GM04503 (cell line): ENCODE measurements at regions not wholly inside any gene's neighbourhood (a gene's known extent, or its start where the extent isn't known, plus 50 kb on each side); places are given as distances from the start of the nearest gene placed in this dataset.

Experiments used
- DNase-seq: peaks from one replicate; pipeline ENCODE4 v3.0.0-alpha.2; 2012; ENCODE audit warnings: low read depth

DNA sequence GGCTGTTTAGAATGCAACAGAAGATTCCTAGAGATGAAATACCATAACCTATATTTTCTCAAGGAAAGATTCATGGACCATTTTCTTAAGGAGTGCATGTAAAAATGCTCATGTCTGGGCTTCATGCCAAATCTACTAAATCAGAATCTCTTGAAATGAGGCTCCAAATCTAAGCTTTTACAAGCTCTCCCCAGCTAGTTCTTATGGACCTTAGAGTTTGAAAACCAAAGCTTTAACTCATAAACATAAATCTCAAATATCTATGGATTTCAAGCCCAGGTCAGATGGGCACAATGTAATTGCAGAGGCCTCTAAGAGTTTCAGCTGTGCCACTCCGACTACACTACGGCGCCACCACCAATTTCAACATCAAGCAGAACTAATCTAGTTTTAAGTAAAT is 117.3 kb upstream of the CAND1 start:
- DNase-seq, result no peak

DNA sequence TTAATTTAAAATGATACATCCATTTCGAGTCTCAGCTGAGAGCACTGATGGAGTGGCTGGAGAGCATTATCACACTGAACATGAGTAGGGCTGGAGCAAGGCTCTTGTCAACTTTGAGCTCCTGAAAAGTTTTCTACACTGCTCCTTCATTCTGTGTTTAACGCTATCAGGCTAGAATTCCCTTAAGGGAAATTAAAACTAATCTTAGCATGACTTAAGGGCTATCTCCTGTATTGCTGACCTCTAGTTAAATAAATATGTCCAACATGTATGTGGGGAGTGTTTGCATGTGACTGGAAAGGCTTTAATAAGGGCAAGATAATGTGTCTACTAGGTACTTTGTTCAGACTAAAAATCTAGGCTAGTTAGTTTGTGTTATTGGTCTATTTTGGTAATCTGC is 116.7 kb upstream of the CAND1 start:
- no peak for DNase-seq

DNA sequence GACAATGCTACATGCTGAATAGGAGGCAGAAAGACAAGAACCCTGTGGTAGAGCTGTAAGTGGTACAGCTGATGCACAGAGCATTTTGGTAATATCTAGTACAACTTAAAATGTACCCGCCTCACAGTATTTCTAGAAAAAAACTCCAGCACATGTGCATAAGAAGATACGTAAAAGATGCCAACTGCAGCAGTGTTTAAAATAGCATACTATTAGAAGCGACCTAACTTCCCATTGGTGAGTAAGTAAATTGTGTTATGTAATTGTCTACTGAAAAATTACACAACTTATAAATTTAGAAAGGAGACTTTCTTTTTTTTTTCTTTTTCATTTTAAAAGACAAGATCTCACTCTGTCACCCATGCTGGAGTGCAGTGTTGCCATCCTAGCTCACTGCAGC is 114.3 kb upstream of the CAND1 start:
- no peak for DNase-seq

DNA sequence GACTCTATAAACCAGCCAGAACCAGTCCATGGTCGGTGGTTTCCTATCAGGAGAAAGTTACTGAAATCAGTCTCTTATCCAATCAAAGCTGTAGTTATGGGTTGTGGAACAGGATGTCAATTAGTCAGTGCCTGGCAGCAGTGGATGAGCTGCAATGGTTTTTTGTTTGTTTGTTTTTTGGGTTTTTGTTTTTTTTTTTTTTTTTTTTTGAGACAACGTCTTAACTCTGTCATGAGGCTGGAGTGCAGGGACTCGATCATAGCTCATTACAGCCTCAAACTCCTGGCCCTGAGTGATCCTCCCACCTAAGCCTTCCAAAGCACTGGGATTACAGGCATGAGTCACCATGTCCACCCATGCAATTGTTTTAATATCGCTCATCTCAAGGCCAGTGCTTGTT is 113.3 kb upstream of the CAND1 start:
- DNase-seq, result no peak

DNA sequence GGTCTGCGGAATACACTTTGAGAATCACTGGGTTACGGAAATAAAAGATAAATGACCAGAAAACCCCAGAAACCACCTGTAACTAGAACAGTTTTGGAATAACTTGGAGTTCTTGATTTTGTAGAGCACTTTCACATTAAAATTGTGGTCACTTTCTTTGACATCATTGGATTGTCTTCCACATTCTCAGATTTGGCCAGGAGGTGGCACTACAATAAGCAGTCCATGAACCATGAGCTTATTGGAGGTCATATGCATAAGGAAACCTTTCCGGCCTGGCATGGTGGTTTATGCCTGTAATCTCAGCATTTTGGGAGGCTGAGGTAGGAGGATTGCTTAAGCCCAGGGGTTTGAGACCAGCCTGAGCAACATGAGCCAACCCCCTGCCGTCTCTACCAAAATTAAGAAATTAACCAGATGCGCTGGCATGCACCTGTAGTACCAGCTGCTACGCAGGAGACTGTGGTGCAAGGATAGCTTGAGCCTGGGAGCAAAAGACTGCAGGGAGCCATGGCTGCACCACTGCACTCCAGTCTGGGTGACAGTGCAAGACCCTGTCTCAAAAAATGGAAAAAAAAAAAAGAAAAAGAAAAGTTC is 107.7 kb upstream of the CAND1 start:
- peak; percentile 3 for DNase-seq

DNA sequence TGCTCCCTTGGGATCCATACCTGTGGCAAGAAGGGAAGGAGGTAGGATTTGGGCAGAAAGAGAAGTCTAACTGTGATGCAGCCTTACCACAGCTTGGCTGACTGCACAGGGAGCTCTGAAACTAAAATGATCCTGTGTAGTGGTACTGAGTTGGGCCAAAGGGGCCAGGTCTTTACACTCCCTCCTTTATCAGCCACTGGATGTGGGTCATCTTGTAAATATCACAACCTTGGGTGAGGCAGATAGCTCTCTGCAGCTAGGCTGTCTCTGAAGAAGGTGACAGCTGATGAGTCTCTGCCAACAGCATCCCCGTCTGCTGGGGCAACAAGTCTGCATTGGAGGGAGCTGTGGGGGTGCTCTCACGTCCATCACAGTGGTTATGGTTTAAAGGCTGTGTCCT is 95.9 kb upstream of the CAND1 start:
- DNase-seq, result no peak

DNA sequence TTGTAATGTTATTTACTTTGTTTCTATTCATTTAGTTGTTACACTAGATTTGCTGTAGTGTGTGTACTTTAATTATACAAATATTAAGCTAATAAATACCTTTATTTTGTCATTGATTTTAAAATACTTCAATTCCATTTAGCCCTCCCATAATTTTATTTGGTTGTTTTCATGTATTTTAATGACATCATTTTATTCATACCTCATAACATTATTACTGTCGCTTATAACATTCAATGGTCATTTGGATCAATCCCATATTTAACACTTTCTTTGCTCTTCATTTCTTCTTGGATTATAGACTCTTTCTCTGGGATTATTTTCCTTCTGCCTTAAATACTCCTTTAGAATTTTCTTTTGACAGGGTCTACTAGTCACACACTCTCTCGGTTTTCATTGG is 86.6 kb upstream of the CAND1 start:
- no peak for DNase-seq

DNA sequence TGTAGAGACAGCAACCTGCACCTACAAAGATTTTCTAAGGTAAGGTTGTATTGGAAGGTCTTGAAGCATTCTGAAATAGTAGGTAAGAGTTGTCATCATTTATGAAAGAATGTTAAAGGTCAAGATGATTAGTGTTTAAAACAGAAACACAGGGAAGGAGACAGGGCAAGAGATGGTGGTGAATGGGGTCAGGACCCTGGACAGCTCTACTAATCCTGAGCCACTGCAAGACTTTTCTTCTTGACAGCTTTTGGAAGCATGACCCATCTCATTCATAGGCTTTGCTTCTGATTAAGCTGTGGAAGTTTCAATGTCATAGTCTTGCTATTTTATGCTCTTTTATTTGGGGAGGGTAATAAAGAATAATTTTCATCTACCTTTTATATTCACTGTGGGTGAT is 75.5 kb upstream of the CAND1 start:
- DNase-seq, result no peak

DNA sequence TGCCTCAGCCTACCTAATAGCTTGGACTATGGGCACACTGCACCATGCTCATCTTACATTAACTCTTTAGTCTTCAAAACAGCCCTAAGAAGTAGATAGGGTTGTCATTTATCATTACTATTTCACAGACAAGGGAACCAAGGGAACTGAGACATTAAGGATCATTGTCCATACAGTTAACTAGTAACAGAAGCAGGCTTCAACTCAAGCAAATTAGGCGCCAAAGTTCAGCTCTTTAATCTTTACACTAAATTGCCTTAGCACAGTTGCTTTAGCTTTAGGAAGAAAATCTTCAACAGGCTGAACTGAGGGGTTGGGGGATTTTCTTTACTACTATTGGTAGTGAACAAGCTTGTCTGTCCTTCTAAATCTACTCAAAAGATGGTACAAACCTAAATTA is 68.8 kb upstream of the CAND1 start:
- DNase-seq, result no peak

DNA sequence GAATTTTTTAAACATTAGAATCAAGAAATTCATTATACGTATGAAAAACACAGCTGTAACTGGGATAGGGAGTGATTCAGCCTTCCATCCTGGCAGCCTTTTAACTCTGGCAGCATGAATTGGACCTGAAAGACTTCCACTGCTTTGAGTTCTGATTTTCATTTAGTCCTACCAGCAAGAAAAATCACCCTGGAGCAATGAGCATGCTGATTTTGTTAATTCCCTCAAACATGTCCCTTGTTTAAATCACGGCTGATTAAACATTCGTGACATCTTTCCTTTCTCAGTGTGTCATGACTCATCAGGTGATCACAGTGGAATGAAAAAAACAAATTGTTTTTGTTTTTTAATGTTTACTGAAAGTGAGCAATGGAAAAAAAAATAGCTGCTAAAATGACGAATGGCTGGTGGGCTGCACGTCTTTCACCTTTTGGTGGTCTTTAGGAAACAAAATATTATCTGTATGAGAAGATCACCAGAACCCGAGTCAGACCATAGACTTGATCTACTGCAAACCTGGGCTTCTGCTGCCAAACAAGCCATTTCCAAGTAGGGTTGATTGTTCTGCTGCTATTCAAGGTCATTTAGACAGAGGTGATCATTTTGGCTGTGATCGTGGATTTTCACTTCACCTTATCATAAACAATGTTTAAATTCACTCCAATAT is 67.0 kb upstream of the CAND1 start:
- DNase-seq, result no peak

DNA sequence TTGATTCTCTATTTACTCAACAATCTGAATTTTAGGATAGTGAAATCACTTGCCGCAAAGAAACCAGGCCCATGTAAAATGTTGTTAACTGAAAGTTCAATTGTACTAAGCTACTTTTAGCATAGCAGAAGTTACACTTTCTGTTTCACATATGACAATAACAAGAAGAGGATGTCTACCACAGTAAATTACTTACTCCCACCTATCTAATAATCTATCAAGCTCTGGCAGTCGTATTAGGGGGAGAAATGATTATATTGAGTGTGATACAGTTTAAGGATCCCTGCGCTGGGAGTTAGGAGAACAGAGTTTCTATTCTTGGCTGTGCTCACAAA is 66.5 kb upstream of the CAND1 start:
- no peak for DNase-seq

DNA sequence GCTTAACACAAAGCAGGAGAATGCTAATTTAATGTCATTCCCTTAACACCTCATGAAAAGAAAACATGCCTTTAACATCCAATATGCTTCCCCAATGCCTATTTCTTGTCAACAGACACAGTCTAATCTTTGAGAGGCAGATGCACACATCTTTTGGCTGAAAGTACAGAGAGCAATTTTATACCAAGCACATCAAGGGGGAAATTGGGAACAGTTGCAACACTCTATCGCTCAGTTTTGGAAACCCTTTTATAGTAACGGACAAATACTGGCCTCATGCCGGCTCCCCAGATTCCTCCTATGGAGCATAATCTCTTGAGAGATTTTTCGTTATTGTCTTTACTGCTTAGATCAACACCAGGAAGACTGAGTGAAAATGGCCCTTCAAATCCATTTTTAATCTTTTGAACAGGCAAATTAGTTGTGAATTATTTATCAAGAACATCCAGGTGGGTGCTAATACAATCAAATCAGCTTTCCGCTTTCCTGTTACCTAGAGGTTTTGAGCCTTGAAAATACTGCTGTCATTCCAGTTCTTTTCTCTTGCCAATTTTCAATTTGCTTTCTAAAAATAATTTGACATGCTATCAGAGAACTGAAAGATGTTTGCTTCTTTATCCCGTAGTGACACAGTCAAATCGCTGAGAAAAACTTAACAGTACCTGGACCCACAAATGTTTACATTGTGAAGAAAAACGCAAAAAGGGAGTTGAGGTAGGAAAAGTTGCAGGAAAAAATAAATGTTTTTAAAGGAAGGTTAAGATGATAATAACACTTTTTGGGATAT is 60.7 kb upstream of the CAND1 start:
- DNase-seq, result no peak

DNA sequence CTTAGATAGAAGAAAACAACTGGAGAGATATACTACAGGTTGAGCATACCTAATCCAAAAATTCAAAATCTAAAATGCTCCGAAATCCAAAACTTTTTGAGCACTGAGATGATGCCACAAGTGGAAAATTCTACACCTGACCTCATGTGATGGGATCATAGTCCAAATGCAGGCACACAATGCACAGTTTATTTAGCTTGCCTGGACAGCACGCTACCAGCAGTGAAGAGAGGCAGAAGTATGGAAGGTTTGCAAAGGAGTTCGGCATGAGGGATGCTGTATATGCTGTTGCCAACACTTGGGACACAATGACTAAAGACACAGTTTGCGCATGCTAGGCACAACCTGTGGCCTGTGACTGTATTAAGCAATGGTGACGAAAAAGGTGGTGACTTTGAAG is 58.1 kb upstream of the CAND1 start:
- no peak for DNase-seq

DNA sequence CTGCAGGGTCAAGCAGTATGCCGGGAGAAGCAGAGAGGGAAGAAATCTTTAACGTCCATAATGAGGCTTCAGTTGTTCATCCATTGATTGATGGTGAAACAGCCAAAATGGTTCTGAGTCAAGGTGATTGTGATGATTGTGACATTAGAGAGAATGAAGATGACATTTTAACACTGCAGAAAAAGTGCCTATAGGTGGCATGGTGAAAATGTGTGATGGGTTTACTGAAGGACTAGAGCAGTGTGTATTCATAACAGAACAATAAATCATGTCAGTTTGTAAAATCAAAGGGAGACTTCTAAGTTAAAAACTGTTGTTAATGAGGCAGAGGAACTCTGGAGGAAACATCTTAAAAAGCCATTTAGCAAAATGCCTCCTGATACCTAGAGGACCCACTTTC is 57.7 kb upstream of the CAND1 start:
- no peak for DNase-seq

DNA sequence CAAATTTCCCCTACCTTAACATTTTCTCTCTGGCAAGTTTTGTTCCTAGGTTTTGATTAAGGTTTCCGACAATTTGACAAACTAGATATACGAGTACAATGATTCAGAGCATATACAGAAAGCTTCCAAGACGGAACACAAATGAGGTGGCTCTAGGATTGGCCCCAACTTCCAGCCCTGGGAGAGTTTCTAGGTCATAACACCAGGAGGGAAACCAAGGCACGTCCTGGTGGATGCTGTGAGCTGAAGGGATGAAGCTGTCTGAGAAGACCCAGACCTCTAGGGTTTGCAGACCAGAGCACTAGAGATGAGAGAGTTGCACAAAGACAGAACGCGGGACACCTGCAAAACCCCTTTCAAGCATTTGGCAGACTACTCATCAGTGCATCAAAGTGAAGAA is 51.5 kb upstream of the CAND1 start:
- DNase-seq, result no peak
